Thoracic aorta (tissue), 2 donors: ENCODE measurements at regions not wholly inside any gene's neighbourhood (a gene's known extent, or its start where the extent isn't known, plus 50 kb on each side); places are given as distances from the start of the nearest gene placed in this dataset.

Source experiments
- ATAC-seq: fragments of 150-250 bp; one replicate; pipeline ENCODE4 v1.8.0; 2017; ENCODE audit warnings: low read depth; ENCODE audit not compliant: insufficient number of reproducible peaks, low FRiP score
- DNase-seq: peaks from one replicate; pipeline ENCODE4 v3.0.0-alpha.2; 2020; ENCODE audit warnings: low spot score
- H3K27ac ChIP-seq, 2 donors: fragments of 200-600 bp; sonication (generic); 1 replicate in 1 of 2; 2 replicates in 1 of 2; pipeline ENCODE4 v1.5.1; 2016; ENCODE audit warnings: mild to moderate bottlenecking in 2 of 2, moderate library complexity in 2 of 2
- H3K27me3 ChIP-seq: fragments of 200-600 bp; sonication (generic); replicated peaks from 2 replicates; pipeline ENCODE4 v1.6.0; 2016; ENCODE audit warnings: mild to moderate bottlenecking; ENCODE audit not compliant: insufficient read depth
- H3K36me3 ChIP-seq: fragments of 200-600 bp; sonication (generic); one replicate; pipeline ENCODE4 v1.5.1; 2016
- H3K4me1 ChIP-seq, 2 donors: fragments of 200-600 bp; sonication (generic); 1 replicate in 1 of 2; 2 replicates in 1 of 2; pipeline versions ENCODE4 v1.5.1 to v1.6.0; 2016; ENCODE audit warnings: low read depth in 2 of 2, mild to moderate bottlenecking in 1 of 2; ENCODE audit not compliant: control insufficient read depth in 1 of 2
- H3K4me3 ChIP-seq: fragments of 200-600 bp; sonication (generic); 2 replicates; pipeline ENCODE4 v1.5.1; 2016; ENCODE audit warnings: mild to moderate bottlenecking
- H3K9me3 ChIP-seq: fragments of 200-600 bp; sonication (generic); 2 replicates; pipeline ENCODE4 v1.5.1; 2016
- CTCF ChIP-seq: fragments of 200-600 bp; sonication (generic); IDR thresholded peaks from one replicate; pipeline ENCODE4 v1.5.1; 2019; ENCODE audit warnings: antibody characterized with exemption

GRCh38 chr22:19631899-19632667 is 82.2 kb upstream of the SEPTIN5 start:
- no peak for ATAC-seq
- Histone ChIP-seq H3K4me1 (no peaks in the 10 kb centered on the region), H3K27me3 (no peaks in the 10 kb centered on the region), H3K9me3 (no peaks in the 10 kb centered on the region), H3K4me3 (no peak overlapping the region), H3K36me3 (no peaks in the 10 kb centered on the region), H3K27ac (no peak overlapping the region)
- no peak for DNase-seq
- TF ChIP-seq CTCF: peak; percentile 9

- no peak overlapping the region for H3K27ac ChIP-seq
Observed at GRCh38 chr22:19632668-19633148, 81.6 kb upstream of the SEPTIN5 start.

GRCh38 chr22:19634226-19634975 is 79.9 kb upstream of the SEPTIN5 start:
- DNase-seq (no peak), ATAC-seq (no peak)
- no peak for TF ChIP-seq CTCF
- no peak overlapping the region for H3K4me3 ChIP-seq
- no peak overlapping the region for H3K27ac ChIP-seq
- H3K4me1 ChIP-seq: no peaks in the 10 kb centered on the region
- H3K36me3 ChIP-seq: no peaks in the 10 kb centered on the region
- H3K9me3 ChIP-seq: no peaks in the 10 kb centered on the region
- no peaks in the 10 kb centered on the region for H3K27me3 ChIP-seq

More at GRCh38 chr22:19632668-19633148, 81.6 kb upstream of the SEPTIN5 start:
- Histone ChIP-seq H3K4me1 (no peaks in the 10 kb centered on the region), H3K4me3 (no peak overlapping the region), H3K27me3 (no peaks in the 10 kb centered on the region), H3K36me3 (no peaks in the 10 kb centered on the region), H3K9me3 (no peaks in the 10 kb centered on the region)
- TF ChIP-seq CTCF: no peak
- no peak for ATAC-seq
- no peak for DNase-seq

GRCh38 chr22:19635644-19636043 is 78.7 kb upstream of the SEPTIN5 start:
- no peak overlapping the region for H3K27ac ChIP-seq
- no peaks in the 10 kb centered on the region for H3K36me3 ChIP-seq
- no peaks in the 10 kb centered on the region for H3K27me3 ChIP-seq
- no peak overlapping the region for H3K4me3 ChIP-seq
- H3K4me1 ChIP-seq: no peaks in the 10 kb centered on the region
- ATAC-seq: no peak
- DNase-seq: no peak
- TF ChIP-seq CTCF: no peak
- no peaks in the 10 kb centered on the region for H3K9me3 ChIP-seq

- no peak for TF ChIP-seq CTCF
- ATAC-seq (no peak), DNase-seq (no peak)
- H3K4me3 ChIP-seq: no peak overlapping the region
- no peaks in the 10 kb centered on the region for H3K9me3 ChIP-seq
- H3K36me3 ChIP-seq: no peaks in the 10 kb centered on the region
- no peak overlapping the region for H3K27ac ChIP-seq
- H3K4me1 ChIP-seq: no peaks in the 10 kb centered on the region
- no peaks in the 10 kb centered on the region for H3K27me3 ChIP-seq
Observed at GRCh38 chr22:19636696-19637407, 77.5 kb upstream of the SEPTIN5 start.
